ENCODE measurements at regions not wholly inside any gene's neighbourhood (a gene's known extent, or its start where the extent isn't known, plus 50 kb on each side); places are given as distances from the start of the nearest gene placed in this dataset.

GRCh38 chr5:56508249-56508648 lies 275.1 kb upstream of the ANKRD55 start:
- no peak for DNase-seq

GRCh38 chr5:56507351-56507930 lies 274.3 kb upstream of the ANKRD55 start:
- DNase-seq: no peak

- DNase-seq: no peak
These were observed 273.3 kb upstream of the ANKRD55 start for GRCh38 chr5:56506211-56506965.

- DNase-seq: no peak
These were observed 270.8 kb upstream of the ANKRD55 start for GRCh38 chr5:56503929-56504328.

GRCh38 chr5:56501781-56502557 lies 268.8 kb upstream of the ANKRD55 start:
- no peak for DNase-seq

- DNase-seq: no peak
These were observed 266.8 kb upstream of the ANKRD55 start for GRCh38 chr5:56499901-56500300.

- no peak for DNase-seq
These were observed 266.4 kb upstream of the ANKRD55 start for GRCh38 chr5:56499491-56499890.

GRCh38 chr5:56498759-56499395 lies 265.7 kb upstream of the ANKRD55 start:
- DNase-seq: no peak

GRCh38 chr5:56496581-56497063 lies 263.5 kb upstream of the ANKRD55 start:
- DNase-seq: no peak

- no peak for DNase-seq
These were observed 261.2 kb upstream of the ANKRD55 start for GRCh38 chr5:56494300-56494731.

GRCh38 chr5:56493766-56494165 lies 260.6 kb upstream of the ANKRD55 start:
- DNase-seq: no peak

GRCh38 chr5:56493308-56493707 lies 260.2 kb upstream of the ANKRD55 start:
- DNase-seq: no peak

- DNase-seq: no peak
These were observed 259.7 kb upstream of the ANKRD55 start for GRCh38 chr5:56492812-56493211.

GRCh38 chr5:56490971-56491468 lies 257.9 kb upstream of the ANKRD55 start:
- DNase-seq: no peak

- DNase-seq: no peak
These were observed 256.1 kb upstream of the ANKRD55 start for GRCh38 chr5:56489272-56489671.

GRCh38 chr5:56487528-56488115 lies 254.5 kb upstream of the ANKRD55 start:
- no peak for DNase-seq

GRCh38 chr5:56482363-56482762 lies 249.2 kb upstream of the ANKRD55 start:
- no peak for DNase-seq

GRCh38 chr5:56481428-56482357 lies 248.6 kb upstream of the ANKRD55 start:
- peak; percentile 21 for DNase-seq

GRCh38 chr5:56480705-56481427 lies 247.7 kb upstream of the ANKRD55 start:
- DNase-seq: peak; percentile 18

- DNase-seq: peak; percentile 47
These were observed 247.1 kb upstream of the ANKRD55 start for GRCh38 chr5:56480078-56480704.

All from activated effector memory CD4-positive, alpha-beta T cell treated with Interleukin-2 at 50 U/mL for 16 hours (primary cell).